ENCODE measurements at regions not wholly inside any gene's neighbourhood (a gene's known extent, or its start where the extent isn't known, plus 50 kb on each side); places are given as distances from the start of the nearest gene placed in this dataset.

DNA sequence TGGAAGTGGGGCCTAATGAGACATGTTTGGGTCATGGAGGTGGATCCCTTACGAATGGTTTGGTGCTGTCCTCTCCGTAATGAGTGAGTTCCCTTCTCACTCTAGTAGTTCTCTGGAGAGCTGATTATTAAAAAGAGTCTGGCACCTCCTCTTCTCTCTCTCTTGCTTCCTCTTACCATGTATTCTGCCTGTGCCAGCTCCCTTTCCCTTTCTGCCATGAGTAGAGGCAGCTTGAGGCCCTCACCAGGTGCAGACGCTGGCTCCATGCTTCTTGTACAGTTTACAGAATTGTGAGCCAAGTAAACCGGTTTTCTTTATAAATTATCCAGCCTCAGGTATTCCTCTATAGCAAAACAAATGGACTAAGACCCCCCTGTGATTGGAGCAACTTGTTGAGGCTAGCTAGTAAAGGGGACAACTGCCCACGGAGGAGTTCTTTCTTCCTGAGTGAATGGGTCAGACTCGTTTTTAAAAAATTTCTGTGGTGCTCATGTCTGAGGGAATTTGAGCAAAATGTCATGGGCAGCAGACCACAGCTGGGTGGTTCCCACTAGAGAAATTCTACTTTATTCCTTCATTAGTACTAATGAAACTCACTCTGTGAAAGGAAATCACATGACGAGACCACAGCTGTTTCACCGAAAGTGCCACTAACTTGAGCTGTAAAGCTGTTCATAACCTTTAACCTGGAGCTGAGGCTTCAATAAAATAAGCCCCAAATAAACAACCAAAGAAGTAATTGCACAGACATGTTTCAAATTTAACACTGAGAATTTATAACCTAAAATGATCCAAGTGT is 210.0 kb downstream of the NFKBIZ start:
- no peaks in the 10 kb centered on the region for H3K27me3 Mint-ChIP-seq (ENCODE audit: low read depth)
- H3K4me1 Mint-ChIP-seq: no peaks in the 10 kb centered on the region
- H3K4me3 Mint-ChIP-seq: no peak overlapping the region
- no peak for DNase-seq (ENCODE audit: low read depth, low spot score)
- no peaks in the 10 kb centered on the region for H3K9me3 Mint-ChIP-seq
- H3K36me3 Mint-ChIP-seq (ENCODE audit: low read depth): no peaks in the 10 kb centered on the region
- H3K27ac Mint-ChIP-seq (ENCODE audit: unreplicated experiment): no peak overlapping the region
- TF ChIP-seq CTCF (conservative IDR thresholded peaks at IDR 0.05): no peak

DNA sequence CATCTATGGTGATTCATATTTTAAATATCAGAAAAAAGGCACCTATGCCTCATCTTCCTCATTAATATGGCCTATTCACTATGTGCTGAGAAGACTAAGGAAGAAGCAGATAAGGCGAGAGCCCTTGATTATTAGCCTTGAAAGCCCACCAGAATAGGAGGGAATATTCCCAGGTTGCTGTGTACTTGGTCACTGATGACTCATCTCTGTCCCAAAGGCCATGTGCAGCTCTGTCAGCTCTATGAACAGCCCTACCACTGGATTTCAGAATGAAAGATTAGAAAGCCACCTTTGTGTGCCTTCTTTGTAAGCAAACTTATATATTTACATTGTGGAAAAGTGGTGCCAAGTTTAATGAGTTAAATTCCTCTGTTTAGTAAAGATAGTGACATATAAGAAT is 211.5 kb downstream of the NFKBIZ start:
- H3K4me3 Mint-ChIP-seq: no peak overlapping the region
- no peak overlapping the region for H3K27ac Mint-ChIP-seq (ENCODE audit: unreplicated experiment)
- no peaks in the 10 kb centered on the region for H3K9me3 Mint-ChIP-seq
- H3K4me1 Mint-ChIP-seq: no peaks in the 10 kb centered on the region
- no peak for TF ChIP-seq CTCF (conservative IDR thresholded peaks at IDR 0.05)
- no peaks in the 10 kb centered on the region for H3K36me3 Mint-ChIP-seq (ENCODE audit: low read depth)
- H3K27me3 Mint-ChIP-seq (ENCODE audit: low read depth): no peaks in the 10 kb centered on the region
- no peak for DNase-seq (ENCODE audit: low read depth, low spot score)

GRCh38 chr3:102063572-102063971 is 214.3 kb downstream of the NFKBIZ start:
- H3K27ac Mint-ChIP-seq (ENCODE audit: unreplicated experiment): peak overlapping the region; percentile 84
- no peaks in the 10 kb centered on the region for H3K27me3 Mint-ChIP-seq (ENCODE audit: low read depth)
- no peaks in the 10 kb centered on the region for H3K4me1 Mint-ChIP-seq
- H3K9me3 Mint-ChIP-seq: no peaks in the 10 kb centered on the region
- TF ChIP-seq CTCF (conservative IDR thresholded peaks at IDR 0.05): no peak
- no peak for DNase-seq (ENCODE audit: low read depth, low spot score)
- no peaks in the 10 kb centered on the region for H3K36me3 Mint-ChIP-seq (ENCODE audit: low read depth)
- no peak overlapping the region for H3K4me3 Mint-ChIP-seq

- Mint-ChIP-seq H3K9me3 (no peaks in the 10 kb centered on the region), H3K4me1 (no peaks in the 10 kb centered on the region), H3K36me3 (ENCODE audit: low read depth) (no peaks in the 10 kb centered on the region), H3K4me3 (no peak overlapping the region), H3K27me3 (ENCODE audit: low read depth) (no peaks in the 10 kb centered on the region), H3K27ac (ENCODE audit: unreplicated experiment) (no peak overlapping the region)
- TF ChIP-seq CTCF (conservative IDR thresholded peaks at IDR 0.05): no peak
- DNase-seq (ENCODE audit: low read depth, low spot score): no peak
These were observed 217.2 kb downstream of the NFKBIZ start for GRCh38 chr3:102066470-102066869.

GRCh38 chr3:102068327-102068726 is 219.0 kb downstream of the NFKBIZ start:
- no peak for DNase-seq (ENCODE audit: low read depth, low spot score)
- TF ChIP-seq CTCF (conservative IDR thresholded peaks at IDR 0.05): no peak

More at GRCh38 chr3:102068327-102068726, 219.0 kb downstream of the NFKBIZ start:
- Mint-ChIP-seq H3K27me3 (ENCODE audit: low read depth) (no peaks in the 10 kb centered on the region), H3K4me1 (no peaks in the 10 kb centered on the region), H3K4me3 (no peak overlapping the region), H3K27ac (ENCODE audit: unreplicated experiment) (no peak overlapping the region), H3K9me3 (no peaks in the 10 kb centered on the region), H3K36me3 (ENCODE audit: low read depth) (no peaks in the 10 kb centered on the region)

All from neural crest cell (in vitro differentiated cells).